GM12878 (cell line): ENCODE measurements at regions not wholly inside any gene's neighbourhood (a gene's known extent, or its start where the extent isn't known, plus 50 kb on each side); places are given as distances from the start of the nearest gene placed in this dataset.

Source experiments
- ATAC-seq: fragments of 200-7000 bp; cut with Tn5 transposase; 3 replicates; pipeline ENCODE4 v1.9.1; 2020; ENCODE audit warnings: mild to moderate bottlenecking, moderate library complexity
- BruUV-seq: library from RNA; stranded (reverse); fragments of 400-500 nt; replicated peaks from 2 replicates; lab custom pipeline; 2021; lab: Mats Ljungman, UMichigan
- CTCF ChIA-PET: fragments of 300-600 bp; sonication (Branson Sonifier 250); formaldehyde crosslinking; extraction: SDS; loops from one replicate; lab custom pipeline; 2021; ENCODE audit warnings: inconsistent platforms; lab: Yijun Ruan, JAX
- POLR2A ChIA-PET: fragments of 350-600 bp; formaldehyde crosslinking; extraction: SDS; loops from one replicate; lab custom pipeline; 2021; ENCODE audit warnings: inconsistent platforms; lab: Charles Lee
- RAD21 ChIA-PET: fragments of 300-600 bp; sonication (Branson Sonifier 250); formaldehyde crosslinking; loops from one replicate; lab custom pipeline; 2023; ENCODE audit warnings: antibody characterized with exemption; ENCODE audit not compliant: unreplicated experiment; lab: Charles Lee
- SMC1A ChIA-PET: fragments of 300-600 bp; sonication (Branson Sonifier 250); formaldehyde crosslinking; loops from one replicate; lab custom pipeline; 2023; ENCODE audit not compliant: unreplicated experiment, uncharacterized antibody; lab: Charles Lee
- DNase-seq: peaks from one replicate; pipeline ENCODE4 v3.0.0-alpha.2; 2011; ENCODE audit warnings: low read depth, low spot score
- FAIRE-seq: peaks from 3 replicates; lab custom pipeline; 2011; peaks lifted over from hg19 to GRCh38; lab: Jason Lieb, UNC
- H2AFZ ChIP-seq: 2 replicates; pipeline ENCODE4 v1.6.0; 2011; ENCODE audit warnings: low read depth, low read length, control low read depth; ENCODE audit not compliant: control insufficient read depth
- H3K27ac ChIP-seq: 2 replicates; pipeline ENCODE4 v1.5.1; 2011; ENCODE audit warnings: control low read depth; ENCODE audit not compliant: control insufficient read depth, insufficient read depth
- H3K27me3 ChIP-seq, 2 experiments: replicated peaks in 1 of 2; 2 replicates each; pipeline versions ENCODE4 v1.6.0 to v1.6.1; 2011; ENCODE audit warnings: low read length in 1 of 2; ENCODE audit not compliant: control insufficient read depth in 2 of 2, insufficient read depth in 2 of 2
- H3K36me3 ChIP-seq, 2 experiments: 2 replicates each; pipeline ENCODE4 v1.5.1; 2011; ENCODE audit warnings: low read length in 1 of 2; ENCODE audit not compliant: control insufficient read depth in 2 of 2, insufficient read depth in 2 of 2
- H3K4me1 ChIP-seq: 2 replicates; pipeline ENCODE4 v1.6.1; 2011; ENCODE audit warnings: mild to moderate bottlenecking, low read length, moderate library complexity, mixed read lengths; ENCODE audit not compliant: control insufficient read depth, insufficient read depth
- H3K4me2 ChIP-seq: 2 replicates; pipeline ENCODE4 v1.6.0; 2011; ENCODE audit warnings: control low read depth; ENCODE audit not compliant: control insufficient read depth, insufficient read depth
- H3K4me3 ChIP-seq: fragments of 200-600 bp; sonication (generic); 2 replicates; pipeline ENCODE4 v1.5.1; 2016
- H3K79me2 ChIP-seq: 2 replicates; pipeline ENCODE4 v1.6.0; 2011; ENCODE audit warnings: low read length; ENCODE audit not compliant: control insufficient read depth, insufficient read depth
- H3K9ac ChIP-seq: 2 replicates; pipeline ENCODE4 v1.8.0; 2011; ENCODE audit warnings: low read length, control low read depth, mixed read lengths; ENCODE audit not compliant: control insufficient read depth, insufficient read depth
- H3K9me3 ChIP-seq: replicated peaks from 3 replicates; pipeline ENCODE4 v1.5.1; 2011; ENCODE audit warnings: mild to moderate bottlenecking, low read length; ENCODE audit not compliant: control insufficient read depth, insufficient read depth
- H4K20me1 ChIP-seq: 2 replicates; pipeline ENCODE4 v1.6.0; 2011; ENCODE audit not compliant: control insufficient read depth, insufficient read depth
- FOXK2 ChIP-seq: fragments of 450-650 bp; IDR thresholded peaks from 2 replicates; pipeline ENCODE4 v1.6.1; 2017; ENCODE audit warnings: mild to moderate bottlenecking, moderate library complexity
- HDGF ChIP-seq: fragments of 450-650 bp; IDR thresholded peaks from 2 replicates; pipeline ENCODE4 v1.6.1; 2016; ENCODE audit warnings: antibody characterized with exemption
- MEF2B ChIP-seq: fragments of 450-650 bp; IDR thresholded peaks from 2 replicates; pipeline ENCODE4 v1.6.1; 2018; ENCODE audit warnings: mild to moderate bottlenecking, moderate library complexity; ENCODE audit not compliant: partially characterized antibody, poor library complexity, severe bottlenecking
- RUNX3 ChIP-seq: IDR thresholded peaks from 2 replicates; pipeline ENCODE4 v1.6.1; 2012; ENCODE audit warnings: low read length, inconsistent platforms
- SIX5 ChIP-seq: IDR thresholded peaks from 2 replicates; pipeline ENCODE4 v1.6.1; 2011; ENCODE audit warnings: mild to moderate bottlenecking, low read depth, low read length, moderate library complexity; ENCODE audit not compliant: severe bottlenecking
- SKIL ChIP-seq: fragments of 450-650 bp; IDR thresholded peaks from 2 replicates; pipeline ENCODE4 v1.6.1; 2017; ENCODE audit warnings: mild to moderate bottlenecking, low read depth, inconsistent platforms; ENCODE audit not compliant: poor library complexity, severe bottlenecking
- SMAD5 ChIP-seq: IDR thresholded peaks from 2 replicates; pipeline ENCODE4 v1.6.1; 2016; ENCODE audit warnings: antibody characterized with exemption, low read depth
- SRF ChIP-seq, 2 experiments: IDR thresholded peaks; 2 replicates each; pipeline ENCODE4 v1.6.1; 2011; ENCODE audit warnings: low read depth in 2 of 2, low read length in 2 of 2, mild to moderate bottlenecking in 1 of 2, moderate library complexity in 1 of 2
- whole genome bisulfite sequencing: methylation state at CpG from one replicate; pipeline ENCODE4 v1.1.6; 2016; ENCODE audit warnings: low lambda C conversion rate; ENCODE audit not compliant: insufficient replicate concordance, insufficient coverage; ENCODE audit errors: missing lambda C conversion rate; 5-methylcytosine and 5-hydroxymethylcytosine counted together
- in situ Hi-C: fragments of 300-500 bp; cut with MboI; formaldehyde crosslinking; loops from 9 replicates; pipeline ENCODE4 v1.14.3; 2018; ENCODE audit warnings: mixed read lengths
- intact Hi-C: fragments of 100-400 bp; cut with micrococcal nuclease; formaldehyde crosslinking; loops from one replicate; pipeline ENCODE4 v1.14.2; 2022; ENCODE audit not compliant: unreplicated experiment
- TF ChIP-seq, protein P1 (sequence below): IDR thresholded peaks from 2 replicates; pipeline ENCODE4 v1.6.1; 2012; ENCODE audit warnings: improper control_type of control experiment, low read depth, low read length; ENCODE audit not compliant: insufficient replicate concordance
- TF ChIP-seq, protein P2 (sequence below): fragments of 450-650 bp; IDR thresholded peaks from 2 replicates; pipeline ENCODE4 v1.6.1; 2018; ENCODE audit warnings: borderline replicate concordance, mild to moderate bottlenecking; ENCODE audit not compliant: partially characterized antibody
- TF ChIP-seq, protein P3 (sequence below), 3 experiments: IDR thresholded peaks in 2 of 3; conservative IDR thresholded peaks in 1 of 3; 2 replicates each; pipeline ENCODE4 v1.5.1; 2011; ENCODE audit warnings: low read depth in 3 of 3, low read length in 3 of 3, mild to moderate bottlenecking in 3 of 3, control low read depth in 2 of 3, moderate library complexity in 2 of 3, inconsistent platforms in 1 of 3, mixed read lengths in 1 of 3; ENCODE audit not compliant: control insufficient read depth in 2 of 3, insufficient read depth in 1 of 3; ENCODE audit errors: extremely low read depth in 1 of 3

DNA sequence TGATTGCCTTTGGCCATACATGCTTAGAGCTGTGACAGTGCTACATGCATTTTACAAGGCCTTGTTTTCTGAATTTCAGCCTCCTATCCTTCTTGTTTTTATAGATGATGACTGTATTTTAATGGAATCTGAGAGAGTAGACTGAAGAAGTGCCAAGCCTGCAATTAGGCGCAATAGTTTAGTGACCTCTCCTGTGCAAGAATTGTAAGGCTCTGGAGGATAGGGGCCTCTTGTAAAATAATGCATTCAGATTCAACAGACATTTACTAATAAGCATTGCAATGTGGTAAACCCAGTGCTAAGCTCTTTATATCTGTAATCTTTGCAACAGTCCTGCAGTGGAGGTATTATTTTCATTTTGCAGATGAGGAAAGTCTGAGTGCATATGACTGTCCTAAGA lies 105.5 kb downstream of the TDRD15 start:
- in situ Hi-C loops (no loop called here), intact Hi-C loops (no loop called here)
- WGBS, result 93% methylated on average over 1 of the region's 1 CpG
- FAIRE-seq (no peak), ATAC-seq (no peak), DNase-seq (no peak)
- Histone ChIP-seq H3K36me3 (no peaks in the 10 kb centered on the region), H3K9me3 (no peaks in the 10 kb centered on the region), H3K4me2 (no peak overlapping the region), H3K79me2 (no peaks in the 10 kb centered on the region), H3K27ac (no peak overlapping the region), H3K4me1 (no peaks in the 10 kb centered on the region; the same call in 1 of the 2 replicates), H3K4me3 (no peak overlapping the region), H2AFZ (no peak overlapping the region), H4K20me1 (no peaks in the 10 kb centered on the region), H3K27me3 (no peaks in the 10 kb centered on the region), H3K9ac (no peak overlapping the region)
- ChIA-PET POLR2A (no interaction called here), RAD21 (no interaction called here), CTCF (no interaction called here), SMC1A (no interaction called here)
- TF ChIP-seq, protein P1, sequence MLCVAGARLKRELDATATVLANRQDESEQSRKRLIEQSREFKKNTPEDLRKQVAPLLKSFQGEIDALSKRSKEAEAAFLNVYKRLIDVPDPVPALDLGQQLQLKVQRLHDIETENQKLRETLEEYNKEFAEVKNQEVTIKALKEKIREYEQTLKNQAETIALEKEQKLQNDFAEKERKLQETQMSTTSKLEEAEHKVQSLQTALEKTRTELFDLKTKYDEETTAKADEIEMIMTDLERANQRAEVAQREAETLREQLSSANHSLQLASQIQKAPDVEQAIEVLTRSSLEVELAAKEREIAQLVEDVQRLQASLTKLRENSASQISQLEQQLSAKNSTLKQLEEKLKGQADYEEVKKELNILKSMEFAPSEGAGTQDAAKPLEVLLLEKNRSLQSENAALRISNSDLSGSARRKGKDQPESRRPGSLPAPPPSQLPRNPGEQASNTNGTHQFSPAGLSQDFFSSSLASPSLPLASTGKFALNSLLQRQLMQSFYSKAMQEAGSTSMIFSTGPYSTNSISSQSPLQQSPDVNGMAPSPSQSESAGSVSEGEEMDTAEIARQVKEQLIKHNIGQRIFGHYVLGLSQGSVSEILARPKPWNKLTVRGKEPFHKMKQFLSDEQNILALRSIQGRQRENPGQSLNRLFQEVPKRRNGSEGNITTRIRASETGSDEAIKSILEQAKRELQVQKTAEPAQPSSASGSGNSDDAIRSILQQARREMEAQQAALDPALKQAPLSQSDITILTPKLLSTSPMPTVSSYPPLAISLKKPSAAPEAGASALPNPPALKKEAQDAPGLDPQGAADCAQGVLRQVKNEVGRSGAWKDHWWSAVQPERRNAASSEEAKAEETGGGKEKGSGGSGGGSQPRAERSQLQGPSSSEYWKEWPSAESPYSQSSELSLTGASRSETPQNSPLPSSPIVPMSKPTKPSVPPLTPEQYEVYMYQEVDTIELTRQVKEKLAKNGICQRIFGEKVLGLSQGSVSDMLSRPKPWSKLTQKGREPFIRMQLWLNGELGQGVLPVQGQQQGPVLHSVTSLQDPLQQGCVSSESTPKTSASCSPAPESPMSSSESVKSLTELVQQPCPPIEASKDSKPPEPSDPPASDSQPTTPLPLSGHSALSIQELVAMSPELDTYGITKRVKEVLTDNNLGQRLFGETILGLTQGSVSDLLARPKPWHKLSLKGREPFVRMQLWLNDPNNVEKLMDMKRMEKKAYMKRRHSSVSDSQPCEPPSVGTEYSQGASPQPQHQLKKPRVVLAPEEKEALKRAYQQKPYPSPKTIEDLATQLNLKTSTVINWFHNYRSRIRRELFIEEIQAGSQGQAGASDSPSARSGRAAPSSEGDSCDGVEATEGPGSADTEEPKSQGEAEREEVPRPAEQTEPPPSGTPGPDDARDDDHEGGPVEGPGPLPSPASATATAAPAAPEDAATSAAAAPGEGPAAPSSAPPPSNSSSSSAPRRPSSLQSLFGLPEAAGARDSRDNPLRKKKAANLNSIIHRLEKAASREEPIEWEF, result no peak
- TF ChIP-seq, protein P2, sequence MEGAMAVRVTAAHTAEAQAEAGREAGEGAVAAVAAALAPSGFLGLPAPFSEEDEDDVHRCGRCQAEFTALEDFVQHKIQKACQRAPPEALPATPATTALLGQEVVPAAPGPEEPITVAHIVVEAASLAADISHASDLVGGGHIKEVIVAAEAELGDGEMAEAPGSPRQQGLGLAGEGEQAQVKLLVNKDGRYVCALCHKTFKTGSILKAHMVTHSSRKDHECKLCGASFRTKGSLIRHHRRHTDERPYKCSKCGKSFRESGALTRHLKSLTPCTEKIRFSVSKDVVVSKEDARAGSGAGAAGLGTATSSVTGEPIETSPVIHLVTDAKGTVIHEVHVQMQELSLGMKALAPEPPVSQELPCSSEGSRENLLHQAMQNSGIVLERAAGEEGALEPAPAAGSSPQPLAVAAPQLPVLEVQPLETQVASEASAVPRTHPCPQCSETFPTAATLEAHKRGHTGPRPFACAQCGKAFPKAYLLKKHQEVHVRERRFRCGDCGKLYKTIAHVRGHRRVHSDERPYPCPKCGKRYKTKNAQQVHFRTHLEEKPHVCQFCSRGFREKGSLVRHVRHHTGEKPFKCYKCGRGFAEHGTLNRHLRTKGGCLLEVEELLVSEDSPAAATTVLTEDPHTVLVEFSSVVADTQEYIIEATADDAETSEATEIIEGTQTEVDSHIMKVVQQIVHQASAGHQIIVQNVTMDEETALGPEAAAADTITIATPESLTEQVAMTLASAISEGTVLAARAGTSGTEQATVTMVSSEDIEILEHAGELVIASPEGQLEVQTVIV, result no peak
- TF ChIP-seq SIX5 (no peak), SMAD5 (no peak), HDGF (no peak), SKIL (no peak), RUNX3 (no peak), FOXK2 (no peak), SRF (IDR thresholded peaks at IDR 0.05; ENCODE audit: low read depth in 2 of 2, low read length in 2 of 2) (no peak), MEF2B (no peak)
- TF ChIP-seq, protein P3, sequence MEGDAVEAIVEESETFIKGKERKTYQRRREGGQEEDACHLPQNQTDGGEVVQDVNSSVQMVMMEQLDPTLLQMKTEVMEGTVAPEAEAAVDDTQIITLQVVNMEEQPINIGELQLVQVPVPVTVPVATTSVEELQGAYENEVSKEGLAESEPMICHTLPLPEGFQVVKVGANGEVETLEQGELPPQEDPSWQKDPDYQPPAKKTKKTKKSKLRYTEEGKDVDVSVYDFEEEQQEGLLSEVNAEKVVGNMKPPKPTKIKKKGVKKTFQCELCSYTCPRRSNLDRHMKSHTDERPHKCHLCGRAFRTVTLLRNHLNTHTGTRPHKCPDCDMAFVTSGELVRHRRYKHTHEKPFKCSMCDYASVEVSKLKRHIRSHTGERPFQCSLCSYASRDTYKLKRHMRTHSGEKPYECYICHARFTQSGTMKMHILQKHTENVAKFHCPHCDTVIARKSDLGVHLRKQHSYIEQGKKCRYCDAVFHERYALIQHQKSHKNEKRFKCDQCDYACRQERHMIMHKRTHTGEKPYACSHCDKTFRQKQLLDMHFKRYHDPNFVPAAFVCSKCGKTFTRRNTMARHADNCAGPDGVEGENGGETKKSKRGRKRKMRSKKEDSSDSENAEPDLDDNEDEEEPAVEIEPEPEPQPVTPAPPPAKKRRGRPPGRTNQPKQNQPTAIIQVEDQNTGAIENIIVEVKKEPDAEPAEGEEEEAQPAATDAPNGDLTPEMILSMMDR (IDR thresholded peaks at IDR 0.05 in 2 of 3, conservative IDR thresholded peaks at IDR 0.05 in 1 of 3; ENCODE audit: control insufficient read depth in 2 of 3, extremely low read depth in 1 of 3, insufficient read depth in 1 of 3, low read depth in 3 of 3, low read length in 3 of 3), result no peak
- no TSS peak for BruUV-seq
